ENCODE measurements at regions not wholly inside any gene's neighbourhood (a gene's known extent, or its start where the extent isn't known, plus 50 kb on each side); places are given as distances from the start of the nearest gene placed in this dataset.

GRCh38 chr18:37783771-37784170 is 218.2 kb upstream of the CELF4 start:
- WGBS: 91% methylated on average over 5 of the region's 5 CpGs
- H3K36me3 ChIP-seq (ENCODE audit: control insufficient read depth in 2 of 2, insufficient read depth in 2 of 2, low read length in 1 of 2): no peaks in the 10 kb centered on the region

DNA sequence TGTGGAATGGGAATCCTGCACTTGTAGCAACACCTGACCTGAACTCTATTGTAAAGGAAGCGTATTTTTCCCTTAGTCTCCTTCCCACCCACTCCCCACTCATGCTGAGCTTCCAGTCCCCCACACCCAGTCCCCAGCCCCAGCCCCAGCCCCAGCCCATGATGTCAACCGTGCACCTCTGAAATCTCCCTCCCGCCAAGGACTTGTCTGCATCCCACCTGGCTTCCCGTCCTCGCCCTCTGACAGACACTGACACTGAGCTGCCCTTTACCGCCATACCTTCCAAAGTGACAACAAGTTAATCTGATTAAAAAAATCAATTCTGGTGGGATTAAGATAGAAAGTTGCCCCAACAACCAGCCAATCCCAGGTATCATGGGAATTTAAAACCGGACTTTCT is 213.6 kb upstream of the CELF4 start:
- H3K36me3 ChIP-seq (ENCODE audit: control insufficient read depth in 2 of 2, insufficient read depth in 2 of 2, low read length in 1 of 2): no peaks in the 10 kb centered on the region
- WGBS: 97% methylated on average over 7 of the region's 7 CpGs
- no peak overlapping the region for H3K4me3 ChIP-seq (ENCODE audit: low read length in 2 of 2)
- H3K4me1 ChIP-seq (ENCODE audit: control insufficient read depth in 2 of 2, insufficient read depth in 2 of 2, low read length in 2 of 2): no peaks in the 10 kb centered on the region
- H3K27ac ChIP-seq (ENCODE audit: low read depth in 1 of 2, low read length in 1 of 2): no peak overlapping the region
- no peaks in the 10 kb centered on the region for H3K9me3 ChIP-seq (ENCODE audit: control insufficient read depth in 2 of 2, insufficient read depth in 1 of 2, low read length in 1 of 2)
- DNase-seq (ENCODE audit: low read depth in 6 of 9, low spot score in 9 of 9): no peak
- peaks cover 0 to 2% of the 10 kb centered on the region in 2 donors for H3K27me3 ChIP-seq (ENCODE audit: control insufficient read depth in 2 of 2, insufficient read depth in 1 of 2, low read length in 1 of 2)

More at GRCh38 chr18:37783771-37784170, 218.2 kb upstream of the CELF4 start:
- H3K27me3 ChIP-seq (ENCODE audit: control insufficient read depth in 2 of 2, insufficient read depth in 1 of 2, low read length in 1 of 2): no peaks in the 10 kb centered on the region
- no peaks in the 10 kb centered on the region for H3K4me1 ChIP-seq (ENCODE audit: control insufficient read depth in 2 of 2, insufficient read depth in 2 of 2, low read length in 2 of 2)
- no peak overlapping the region for H3K27ac ChIP-seq (ENCODE audit: low read depth in 1 of 2, low read length in 1 of 2)
- no peak for DNase-seq (ENCODE audit: low read depth in 6 of 9, low spot score in 9 of 9)
- H3K4me3 ChIP-seq (ENCODE audit: low read length in 2 of 2): no peak overlapping the region
- H3K9me3 ChIP-seq (ENCODE audit: control insufficient read depth in 2 of 2, insufficient read depth in 1 of 2, low read length in 1 of 2): no peaks in the 10 kb centered on the region

GRCh38 chr18:37778417-37779165 is 213.0 kb upstream of the CELF4 start:
- H3K9me3 ChIP-seq (ENCODE audit: control insufficient read depth in 2 of 2, insufficient read depth in 1 of 2, low read length in 1 of 2): no peaks in the 10 kb centered on the region
- H3K27ac ChIP-seq (ENCODE audit: low read depth in 1 of 2, low read length in 1 of 2): no peak overlapping the region
- peak; percentile 6 to 73 (median 29) for DNase-seq (ENCODE audit: low read depth in 6 of 9, low spot score in 9 of 9)
- H3K36me3 ChIP-seq (ENCODE audit: control insufficient read depth in 2 of 2, insufficient read depth in 2 of 2, low read length in 1 of 2): no peaks in the 10 kb centered on the region
- WGBS: 32% methylated on average over 21 of the region's 21 CpGs
- no peaks in the 10 kb centered on the region for H3K4me1 ChIP-seq (ENCODE audit: control insufficient read depth in 2 of 2, insufficient read depth in 2 of 2, low read length in 2 of 2)
- H3K27me3 ChIP-seq (ENCODE audit: control insufficient read depth in 2 of 2, insufficient read depth in 1 of 2, low read length in 1 of 2): peaks cover 0 to 2% of the 10 kb centered on the region in 2 donors
- H3K4me3 ChIP-seq (ENCODE audit: low read length in 2 of 2): no peak overlapping the region

DNA sequence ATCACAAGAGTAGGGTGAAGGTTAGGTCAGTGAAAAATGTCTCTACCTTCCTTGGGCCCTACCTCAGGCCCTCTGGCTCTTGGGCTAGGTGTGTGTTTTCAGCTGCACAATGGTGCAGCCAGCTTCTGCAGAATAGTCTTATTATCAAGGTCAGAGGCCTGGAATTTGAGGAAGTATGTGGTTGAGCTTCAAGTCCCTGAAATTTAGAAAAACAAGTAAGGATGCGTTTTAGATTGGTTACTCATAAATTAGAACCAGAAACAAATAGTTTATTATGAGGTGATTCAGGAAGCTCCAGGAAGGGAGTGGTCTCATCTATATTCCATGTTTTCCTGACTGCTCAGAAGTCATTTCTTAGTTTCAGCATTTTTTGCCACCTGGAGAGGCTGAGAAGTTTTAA is 204.2 kb upstream of the CELF4 start:
- Histone ChIP-seq H3K9me3 (ENCODE audit: control insufficient read depth in 2 of 2, insufficient read depth in 1 of 2, low read length in 1 of 2) (no peaks in the 10 kb centered on the region), H3K27me3 (ENCODE audit: control insufficient read depth in 2 of 2, insufficient read depth in 1 of 2, low read length in 1 of 2) (no peaks in the 10 kb centered on the region), H3K36me3 (ENCODE audit: control insufficient read depth in 2 of 2, insufficient read depth in 2 of 2, low read length in 1 of 2) (no peaks in the 10 kb centered on the region), H3K27ac (ENCODE audit: low read depth in 1 of 2, low read length in 1 of 2) (no peak overlapping the region), H3K4me1 (ENCODE audit: control insufficient read depth in 2 of 2, insufficient read depth in 2 of 2, low read length in 2 of 2) (no peaks in the 10 kb centered on the region), H3K4me3 (ENCODE audit: low read length in 2 of 2) (no peak overlapping the region)
- DNase-seq (ENCODE audit: low read depth in 6 of 9, low spot score in 9 of 9): no peak
- 22% methylated on average over 1 of the region's 1 CpG for WGBS

DNA sequence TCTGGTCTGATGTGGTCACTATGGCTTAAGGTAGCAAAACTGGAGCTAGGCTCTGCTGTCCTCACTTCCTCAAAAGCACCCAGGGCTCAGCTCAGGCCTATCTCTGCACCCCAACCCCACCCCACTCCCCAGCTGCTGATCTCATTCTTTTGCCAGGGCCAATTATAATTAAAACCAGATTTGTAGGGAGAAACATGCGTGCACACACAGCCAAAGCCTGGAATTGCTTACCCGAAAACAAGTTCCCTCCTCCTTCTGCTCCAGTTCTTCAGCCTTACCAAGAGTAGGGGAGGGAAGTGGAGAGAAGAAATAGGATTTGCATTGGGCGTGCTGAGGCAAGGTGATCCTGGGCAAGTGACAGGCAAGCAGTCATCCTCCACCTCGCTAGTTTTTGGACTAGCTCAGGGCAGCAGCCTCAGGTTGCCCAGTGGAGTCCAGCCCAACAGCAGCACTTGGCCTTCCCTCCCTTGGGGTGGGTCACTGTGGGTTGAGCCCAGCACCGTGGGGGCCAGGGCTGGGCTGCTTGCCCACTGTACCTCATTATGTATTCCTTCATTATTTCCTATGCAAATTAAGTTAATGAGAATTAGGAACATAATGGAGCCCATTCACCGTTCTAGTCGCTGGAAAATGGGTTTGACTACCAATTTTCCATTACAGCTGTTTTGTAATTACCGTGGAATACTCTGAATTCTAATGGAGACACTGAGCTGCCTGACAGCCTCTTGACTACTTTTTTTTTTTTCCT is 199.1 kb upstream of the CELF4 start:
- DNase-seq (ENCODE audit: low read depth in 6 of 9, low spot score in 9 of 9): no peak
- H3K27ac ChIP-seq (ENCODE audit: low read depth in 1 of 2, low read length in 1 of 2): no peak overlapping the region
- no peaks in the 10 kb centered on the region for H3K9me3 ChIP-seq (ENCODE audit: control insufficient read depth in 2 of 2, insufficient read depth in 1 of 2, low read length in 1 of 2)
- H3K4me3 ChIP-seq (ENCODE audit: low read length in 2 of 2): no peak overlapping the region
- H3K36me3 ChIP-seq (ENCODE audit: control insufficient read depth in 2 of 2, insufficient read depth in 2 of 2, low read length in 1 of 2): no peaks in the 10 kb centered on the region
- no peaks in the 10 kb centered on the region for H3K4me1 ChIP-seq (ENCODE audit: control insufficient read depth in 2 of 2, insufficient read depth in 2 of 2, low read length in 2 of 2)
- H3K27me3 ChIP-seq (ENCODE audit: control insufficient read depth in 2 of 2, insufficient read depth in 1 of 2, low read length in 1 of 2): no peaks in the 10 kb centered on the region
- WGBS: 94% methylated on average over 8 of the region's 8 CpGs

GRCh38 chr18:37762076-37762621 is 196.6 kb upstream of the CELF4 start:
- Histone ChIP-seq H3K9me3 (ENCODE audit: control insufficient read depth in 2 of 2, insufficient read depth in 1 of 2, low read length in 1 of 2) (no peaks in the 10 kb centered on the region), H3K36me3 (ENCODE audit: control insufficient read depth in 2 of 2, insufficient read depth in 2 of 2, low read length in 1 of 2) (no peaks in the 10 kb centered on the region), H3K4me3 (ENCODE audit: low read length in 2 of 2) (no peak overlapping the region), H3K27ac (ENCODE audit: low read depth in 1 of 2, low read length in 1 of 2) (no peak overlapping the region), H3K4me1 (ENCODE audit: control insufficient read depth in 2 of 2, insufficient read depth in 2 of 2, low read length in 2 of 2) (no peaks in the 10 kb centered on the region), H3K27me3 (ENCODE audit: control insufficient read depth in 2 of 2, insufficient read depth in 1 of 2, low read length in 1 of 2) (no peaks in the 10 kb centered on the region)
- WGBS: 94% methylated on average over 6 of the region's 6 CpGs
- DNase-seq (ENCODE audit: low read depth in 6 of 9, low spot score in 9 of 9): no peak

DNA sequence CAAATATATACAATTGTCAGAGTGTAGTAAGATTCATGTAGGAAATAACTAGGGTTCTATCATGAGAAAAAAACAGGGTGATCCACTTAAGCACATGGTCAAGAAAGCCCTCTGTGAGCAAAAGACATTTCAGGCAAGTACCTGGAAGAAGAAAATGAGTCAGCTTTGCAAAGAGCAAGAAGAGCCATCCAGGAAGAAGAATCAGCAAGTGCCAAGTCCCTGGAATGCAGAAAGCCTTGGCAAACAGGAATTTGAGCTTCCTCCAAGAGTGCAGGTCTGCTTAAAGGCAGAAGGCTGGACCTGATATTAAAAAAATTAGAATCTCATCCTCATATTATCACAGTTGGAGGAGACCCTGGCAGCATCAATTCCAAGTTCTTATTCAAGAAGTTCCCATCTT is 188.5 kb upstream of the CELF4 start:
- H3K36me3 ChIP-seq (ENCODE audit: control insufficient read depth in 2 of 2, insufficient read depth in 2 of 2, low read length in 1 of 2): no peaks in the 10 kb centered on the region
- H3K27ac ChIP-seq (ENCODE audit: low read depth in 1 of 2, low read length in 1 of 2): no peak overlapping the region
- H3K27me3 ChIP-seq (ENCODE audit: control insufficient read depth in 2 of 2, insufficient read depth in 1 of 2, low read length in 1 of 2): no peaks in the 10 kb centered on the region
- DNase-seq (ENCODE audit: low read depth in 6 of 9, low spot score in 9 of 9): no peak
- no peaks in the 10 kb centered on the region for H3K9me3 ChIP-seq (ENCODE audit: control insufficient read depth in 2 of 2, insufficient read depth in 1 of 2, low read length in 1 of 2)
- H3K4me3 ChIP-seq (ENCODE audit: low read length in 2 of 2): no peak overlapping the region
- no peaks in the 10 kb centered on the region for H3K4me1 ChIP-seq (ENCODE audit: control insufficient read depth in 2 of 2, insufficient read depth in 2 of 2, low read length in 2 of 2)

GRCh38 chr18:37742436-37742835 is 176.8 kb upstream of the CELF4 start:
- Histone ChIP-seq H3K36me3 (ENCODE audit: control insufficient read depth in 2 of 2, insufficient read depth in 2 of 2, low read length in 1 of 2) (no peaks in the 10 kb centered on the region), H3K27ac (ENCODE audit: low read depth in 1 of 2, low read length in 1 of 2) (no peak overlapping the region), H3K27me3 (ENCODE audit: control insufficient read depth in 2 of 2, insufficient read depth in 1 of 2, low read length in 1 of 2) (no peaks in the 10 kb centered on the region), H3K9me3 (ENCODE audit: control insufficient read depth in 2 of 2, insufficient read depth in 1 of 2, low read length in 1 of 2) (no peaks in the 10 kb centered on the region), H3K4me3 (ENCODE audit: low read length in 2 of 2) (no peak overlapping the region), H3K4me1 (ENCODE audit: control insufficient read depth in 2 of 2, insufficient read depth in 2 of 2, low read length in 2 of 2) (no peaks in the 10 kb centered on the region)
- DNase-seq (ENCODE audit: low read depth in 6 of 9, low spot score in 9 of 9): no peak
- WGBS: 89% methylated on average over 2 of the region's 2 CpGs

DNA sequence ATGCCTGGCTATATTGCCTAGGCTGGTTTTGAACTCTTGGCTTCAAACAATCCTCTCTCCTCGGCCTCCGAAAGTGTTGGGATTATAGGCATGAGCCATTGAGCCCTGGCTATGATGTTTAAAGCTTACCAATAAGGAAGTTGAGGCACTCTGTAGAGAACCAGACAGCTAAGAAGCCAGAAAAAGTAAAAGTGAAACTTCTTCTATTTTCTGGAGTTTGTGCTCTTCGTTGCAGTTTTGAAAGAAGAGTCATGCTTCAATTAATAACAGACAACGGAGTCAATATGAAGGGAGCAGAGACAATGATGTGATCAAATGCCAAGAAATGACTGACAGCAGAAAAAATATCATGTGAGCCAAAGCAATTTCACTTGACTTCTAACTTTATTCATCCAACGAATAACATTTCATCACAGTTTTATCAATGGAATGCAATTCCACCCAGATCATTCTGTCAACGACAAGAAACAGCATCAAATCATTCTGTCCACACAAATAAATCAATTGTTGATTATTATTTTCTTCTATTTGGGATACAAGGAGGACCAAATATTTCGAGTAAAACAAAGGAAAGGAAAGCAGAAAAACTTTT is 175.5 kb upstream of the CELF4 start:
- no peak for DNase-seq (ENCODE audit: low read depth in 6 of 9, low spot score in 9 of 9)
- WGBS: 85% methylated on average over 7 of the region's 7 CpGs
- no peak overlapping the region for H3K4me3 ChIP-seq (ENCODE audit: low read length in 2 of 2)

More for the DNA sequence above, 175.5 kb upstream of the CELF4 start:
- Histone ChIP-seq H3K27me3 (ENCODE audit: control insufficient read depth in 2 of 2, insufficient read depth in 1 of 2, low read length in 1 of 2) (no peaks in the 10 kb centered on the region), H3K4me1 (ENCODE audit: control insufficient read depth in 2 of 2, insufficient read depth in 2 of 2, low read length in 2 of 2) (no peaks in the 10 kb centered on the region), H3K9me3 (ENCODE audit: control insufficient read depth in 2 of 2, insufficient read depth in 1 of 2, low read length in 1 of 2) (no peaks in the 10 kb centered on the region), H3K36me3 (ENCODE audit: control insufficient read depth in 2 of 2, insufficient read depth in 2 of 2, low read length in 1 of 2) (no peaks in the 10 kb centered on the region), H3K27ac (ENCODE audit: low read depth in 1 of 2, low read length in 1 of 2) (no peak overlapping the region)

Data from thymus (tissue), 11 donors.